ENCODE measurements at regions not wholly inside any gene's neighbourhood (a gene's known extent, or its start where the extent isn't known, plus 50 kb on each side); places are given as distances from the start of the nearest gene placed in this dataset.

- no peak for TF ChIP-seq CTCF (IDR thresholded peaks at IDR 0.05; ENCODE audit: insufficient read depth, low read length, poor library complexity, severe bottlenecking)
- no peak overlapping the region for H3K4me3 ChIP-seq (replicated peaks; ENCODE audit: low read depth, low read length)
- no peaks in the 10 kb centered on the region for H3K27me3 ChIP-seq (replicated peaks; ENCODE audit: control insufficient read depth, insufficient read depth, low read length)
- no peaks in the 10 kb centered on the region for H3K36me3 ChIP-seq (ENCODE audit: control insufficient read depth, insufficient read depth, low read length)
- no peak for DNase-seq (ENCODE audit: extremely low read depth, insufficient read length)
Observed at GRCh38 chr14:84080944-84081343, 1449.0 kb upstream of the FLRT2 start.

DNA sequence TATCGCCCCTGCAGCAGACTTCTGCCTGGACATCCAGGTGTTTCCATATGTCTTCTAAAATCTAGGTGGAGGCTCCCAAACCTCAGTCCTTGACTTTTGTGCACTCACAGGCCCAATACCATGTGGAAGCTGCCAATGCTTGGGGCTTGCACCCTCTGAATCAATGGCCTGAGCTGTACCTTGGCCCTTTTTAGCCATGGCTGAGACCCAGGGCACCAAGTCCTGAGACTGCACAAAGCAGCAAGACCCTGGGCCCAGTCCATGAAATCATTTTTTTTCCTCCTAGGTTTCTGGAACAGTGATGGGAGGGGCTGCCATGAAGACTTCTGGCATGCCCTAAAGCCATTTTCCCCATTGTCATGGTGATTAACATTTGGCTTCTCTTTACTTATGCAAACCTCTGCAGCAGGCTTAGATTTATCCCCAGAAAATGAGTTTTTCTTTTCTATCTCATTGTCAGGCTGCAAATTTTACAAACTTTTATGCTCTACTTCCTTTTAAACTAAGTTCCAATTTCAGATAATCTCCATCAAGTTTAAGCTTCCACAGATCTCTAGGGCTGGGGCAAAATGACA is 1445.8 kb upstream of the FLRT2 start:
- no peak for DNase-seq (ENCODE audit: extremely low read depth, insufficient read length)
- no peaks in the 10 kb centered on the region for H3K27me3 ChIP-seq (replicated peaks; ENCODE audit: control insufficient read depth, insufficient read depth, low read length)
- no peak for TF ChIP-seq CTCF (IDR thresholded peaks at IDR 0.05; ENCODE audit: insufficient read depth, low read length, poor library complexity, severe bottlenecking)
- H3K36me3 ChIP-seq (ENCODE audit: control insufficient read depth, insufficient read depth, low read length), result no peaks in the 10 kb centered on the region
- H3K4me3 ChIP-seq (replicated peaks; ENCODE audit: low read depth, low read length), result no peak overlapping the region

DNA sequence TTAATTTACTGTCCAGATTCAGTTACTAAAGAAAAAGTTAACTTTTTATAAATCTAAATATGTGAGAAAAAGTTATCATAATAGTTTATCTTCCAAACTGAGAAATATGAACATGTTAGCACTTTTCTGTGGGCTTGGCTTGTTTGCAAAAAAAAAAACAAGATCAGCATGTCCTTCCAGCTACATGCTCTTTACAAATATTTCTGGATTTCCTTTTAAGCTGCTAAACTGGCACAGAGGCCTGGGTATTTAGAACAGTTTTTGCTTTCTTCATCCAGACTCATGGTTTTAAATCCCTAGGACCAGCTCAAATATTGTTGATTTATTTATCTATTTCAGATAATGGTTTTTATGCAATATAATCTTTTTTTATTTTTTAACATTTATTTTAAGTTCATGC is 1444.5 kb upstream of the FLRT2 start:
- no peaks in the 10 kb centered on the region for H3K27me3 ChIP-seq (replicated peaks; ENCODE audit: control insufficient read depth, insufficient read depth, low read length)
- no peak overlapping the region for H3K4me3 ChIP-seq (replicated peaks; ENCODE audit: low read depth, low read length)
- no peak for TF ChIP-seq CTCF (IDR thresholded peaks at IDR 0.05; ENCODE audit: insufficient read depth, low read length, poor library complexity, severe bottlenecking)
- H3K36me3 ChIP-seq (ENCODE audit: control insufficient read depth, insufficient read depth, low read length), result no peaks in the 10 kb centered on the region
- DNase-seq (ENCODE audit: extremely low read depth, insufficient read length), result no peak

DNA sequence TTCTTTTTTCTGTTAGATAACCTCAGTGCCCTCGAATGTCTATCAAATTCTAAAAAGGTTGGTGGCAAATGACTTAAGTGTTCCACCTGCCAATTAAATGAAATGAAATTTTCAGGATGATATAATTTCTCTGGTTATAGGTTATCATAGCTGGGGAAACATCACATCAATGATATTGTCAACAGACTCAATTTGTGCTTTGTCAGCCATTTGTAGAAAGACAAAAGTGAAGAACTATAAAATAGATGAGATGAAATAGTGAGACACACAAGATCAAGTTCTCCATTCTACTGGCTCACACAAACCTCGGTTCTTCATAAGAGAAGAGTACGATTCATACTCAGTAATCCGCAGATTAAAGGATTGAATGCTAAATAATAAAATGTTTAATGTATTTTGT is 1443.2 kb upstream of the FLRT2 start:
- Histone ChIP-seq H3K27me3 (replicated peaks; ENCODE audit: control insufficient read depth, insufficient read depth, low read length) (no peaks in the 10 kb centered on the region), H3K4me3 (replicated peaks; ENCODE audit: low read depth, low read length) (no peak overlapping the region), H3K36me3 (ENCODE audit: control insufficient read depth, insufficient read depth, low read length) (no peaks in the 10 kb centered on the region)
- no peak for TF ChIP-seq CTCF (IDR thresholded peaks at IDR 0.05; ENCODE audit: insufficient read depth, low read length, poor library complexity, severe bottlenecking)
- no peak for DNase-seq (ENCODE audit: extremely low read depth, insufficient read length)

GRCh38 chr14:84087986-84088531 is 1441.9 kb upstream of the FLRT2 start:
- no peaks in the 10 kb centered on the region for H3K27me3 ChIP-seq (replicated peaks; ENCODE audit: control insufficient read depth, insufficient read depth, low read length)

More at GRCh38 chr14:84087986-84088531, 1441.9 kb upstream of the FLRT2 start:
- DNase-seq (ENCODE audit: extremely low read depth, insufficient read length), result no peak
- no peaks in the 10 kb centered on the region for H3K36me3 ChIP-seq (ENCODE audit: control insufficient read depth, insufficient read depth, low read length)
- no peak overlapping the region for H3K4me3 ChIP-seq (replicated peaks; ENCODE audit: low read depth, low read length)
- no peak for TF ChIP-seq CTCF (IDR thresholded peaks at IDR 0.05; ENCODE audit: insufficient read depth, low read length, poor library complexity, severe bottlenecking)
